Omental fat pad (tissue), 3 donors: ENCODE measurements at regions not wholly inside any gene's neighbourhood (a gene's known extent, or its start where the extent isn't known, plus 50 kb on each side); places are given as distances from the start of the nearest gene placed in this dataset.
"Not testable (repeated sequence)": the region's sequence is repeated elsewhere in the genome, so short reads cannot be mapped to it uniquely, and the experiment has no call there.

ENCODE experiments used
- ATAC-seq: fragments of 150-250 bp; one replicate; pipeline ENCODE4 v1.9.1; 2016; ENCODE audit warnings: mild to moderate bottlenecking, moderate library complexity; ENCODE audit not compliant: low FRiP score
- DNase-seq: peaks from one replicate; pipeline ENCODE4 v3.0.0-alpha.2; 2019; ENCODE audit warnings: low spot score
- TF ChIP-seq, protein P1 (sequence below), 3 donors: fragments of 450-650 bp; IDR thresholded peaks; one replicate each; pipeline ENCODE4 v1.5.1; 2016 to 2017; ENCODE audit warnings: antibody characterized with exemption in 3 of 3, mild to moderate bottlenecking in 3 of 3, moderate library complexity in 2 of 3

DNA sequence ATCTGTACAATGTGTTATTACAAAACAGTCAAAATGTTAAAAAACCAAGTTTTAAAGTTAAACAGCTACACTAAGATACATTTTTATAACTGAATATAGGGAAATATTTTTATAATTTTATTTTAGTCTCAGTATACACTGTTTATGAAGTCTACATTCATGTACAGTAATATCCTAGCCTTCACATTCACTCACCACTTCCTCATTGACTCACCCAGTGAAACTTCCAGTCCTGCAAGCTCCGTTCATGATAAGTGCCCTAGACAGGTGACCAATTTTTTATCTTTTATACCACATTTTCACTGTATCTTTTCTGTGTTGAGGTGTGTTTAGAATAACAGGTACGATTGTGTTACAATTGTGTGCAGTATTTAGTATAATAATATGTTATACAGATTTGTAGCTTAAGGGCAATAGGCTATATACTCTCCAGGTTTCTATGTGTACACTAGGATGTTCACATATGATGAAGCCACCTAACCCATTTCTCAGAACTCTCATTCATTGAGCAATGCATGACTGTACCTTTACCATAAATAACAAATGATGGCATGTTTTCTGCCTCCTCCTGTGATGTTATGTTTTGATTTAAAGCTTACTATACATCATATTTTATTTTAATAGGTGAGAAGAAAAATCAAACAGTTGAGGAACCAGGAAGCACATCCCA is 388.4 kb upstream of the NDN start:
- DNase-seq (no peak), ATAC-seq (no peak)
- TF ChIP-seq, protein P1, sequence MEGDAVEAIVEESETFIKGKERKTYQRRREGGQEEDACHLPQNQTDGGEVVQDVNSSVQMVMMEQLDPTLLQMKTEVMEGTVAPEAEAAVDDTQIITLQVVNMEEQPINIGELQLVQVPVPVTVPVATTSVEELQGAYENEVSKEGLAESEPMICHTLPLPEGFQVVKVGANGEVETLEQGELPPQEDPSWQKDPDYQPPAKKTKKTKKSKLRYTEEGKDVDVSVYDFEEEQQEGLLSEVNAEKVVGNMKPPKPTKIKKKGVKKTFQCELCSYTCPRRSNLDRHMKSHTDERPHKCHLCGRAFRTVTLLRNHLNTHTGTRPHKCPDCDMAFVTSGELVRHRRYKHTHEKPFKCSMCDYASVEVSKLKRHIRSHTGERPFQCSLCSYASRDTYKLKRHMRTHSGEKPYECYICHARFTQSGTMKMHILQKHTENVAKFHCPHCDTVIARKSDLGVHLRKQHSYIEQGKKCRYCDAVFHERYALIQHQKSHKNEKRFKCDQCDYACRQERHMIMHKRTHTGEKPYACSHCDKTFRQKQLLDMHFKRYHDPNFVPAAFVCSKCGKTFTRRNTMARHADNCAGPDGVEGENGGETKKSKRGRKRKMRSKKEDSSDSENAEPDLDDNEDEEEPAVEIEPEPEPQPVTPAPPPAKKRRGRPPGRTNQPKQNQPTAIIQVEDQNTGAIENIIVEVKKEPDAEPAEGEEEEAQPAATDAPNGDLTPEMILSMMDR (IDR thresholded peaks at IDR 0.05) = no peak

- no peak for ATAC-seq
- TF ChIP-seq, protein P1 (IDR thresholded peaks at IDR 0.05) = no peak
- no peak for DNase-seq
Observed at GRCh38 chr15:24076090-24076784, 389.1 kb upstream of the NDN start.

DNA sequence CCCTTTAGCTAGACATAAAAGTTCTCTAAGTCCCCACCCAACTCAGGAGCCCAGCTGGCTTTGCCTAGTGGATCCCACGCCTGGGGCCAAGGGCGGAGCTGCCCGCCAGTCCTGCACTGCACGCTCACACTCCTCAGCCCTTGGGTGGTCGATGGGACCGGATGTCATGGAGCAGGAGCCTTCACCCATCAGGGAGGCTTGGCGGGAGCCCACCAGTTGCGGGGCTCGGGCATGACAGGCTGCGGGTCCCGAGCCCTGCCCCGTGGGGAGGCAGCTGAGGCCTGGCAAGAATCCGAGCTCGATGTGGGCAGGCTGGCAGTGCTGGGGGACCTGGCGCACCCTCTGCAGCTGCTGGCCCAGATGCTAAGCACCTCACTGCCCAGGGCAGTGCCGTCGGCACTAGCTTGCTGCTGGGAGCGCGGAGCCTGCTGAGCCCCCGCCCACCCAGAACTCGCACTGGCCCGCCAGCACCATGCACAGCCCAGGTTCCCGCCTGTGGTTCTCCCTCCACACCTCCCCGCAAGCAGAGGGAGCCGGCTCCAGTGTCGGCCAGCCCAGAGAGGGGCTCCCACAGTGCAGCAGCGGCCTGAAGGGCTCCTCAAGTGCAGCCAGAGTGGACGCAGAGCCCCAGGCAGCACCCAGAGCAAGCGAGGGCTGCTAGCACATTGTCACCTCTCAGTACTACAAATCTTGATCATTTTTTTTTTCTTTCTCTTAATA is 391.4 kb upstream of the NDN start:
- ATAC-seq (no peak), DNase-seq (no peak)
- TF ChIP-seq, protein P1 (IDR thresholded peaks at IDR 0.05) = no peak

GRCh38 chr15:24088941-24089340 is 401.8 kb upstream of the NDN start:
- not testable (repeated sequence) for ATAC-seq, DNase-seq

DNA sequence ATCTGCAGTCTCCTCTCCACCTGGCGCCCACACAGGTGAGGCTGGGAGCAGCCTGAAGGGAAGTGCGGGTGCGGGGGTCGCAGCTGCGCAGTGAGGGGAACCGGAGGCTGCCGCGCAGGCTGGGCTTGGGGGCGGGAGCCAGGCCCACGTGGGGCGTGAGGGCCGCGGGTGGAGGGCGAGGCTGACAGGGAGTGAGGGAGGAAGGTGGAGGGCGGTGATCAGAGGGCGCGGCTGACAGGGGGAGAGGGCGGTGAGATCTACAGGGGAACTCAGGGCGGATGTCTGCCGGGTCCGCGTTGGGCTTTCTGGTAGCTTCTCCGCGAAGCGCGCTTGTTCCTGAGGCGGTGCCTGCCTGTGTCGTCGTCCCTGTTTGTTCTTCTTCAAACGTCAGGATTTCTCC is 414.4 kb upstream of the NDN start:
- ATAC-seq, DNase-seq: not testable (repeated sequence)

DNA sequence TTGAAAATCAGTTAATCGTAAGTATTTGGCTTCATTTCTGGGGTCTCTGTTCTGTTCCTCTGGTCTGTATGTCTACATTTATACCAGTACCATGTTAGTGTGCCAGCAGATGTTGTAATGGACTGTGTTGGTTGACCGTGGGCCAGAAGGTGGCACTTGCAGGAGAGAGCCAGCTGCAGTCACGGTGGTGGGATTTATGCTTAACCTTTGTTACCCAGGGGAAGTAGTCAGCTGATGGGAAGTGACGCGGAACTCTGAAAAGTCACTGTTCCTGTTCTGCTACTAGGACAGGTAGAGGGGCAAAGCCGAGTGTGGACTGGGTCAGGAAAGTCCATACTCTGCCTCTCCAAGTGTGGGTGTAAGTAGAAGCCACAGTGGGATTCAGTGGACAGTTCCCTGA is 420.4 kb upstream of the NDN start:
- not testable (repeated sequence) for ATAC-seq, DNase-seq

DNA sequence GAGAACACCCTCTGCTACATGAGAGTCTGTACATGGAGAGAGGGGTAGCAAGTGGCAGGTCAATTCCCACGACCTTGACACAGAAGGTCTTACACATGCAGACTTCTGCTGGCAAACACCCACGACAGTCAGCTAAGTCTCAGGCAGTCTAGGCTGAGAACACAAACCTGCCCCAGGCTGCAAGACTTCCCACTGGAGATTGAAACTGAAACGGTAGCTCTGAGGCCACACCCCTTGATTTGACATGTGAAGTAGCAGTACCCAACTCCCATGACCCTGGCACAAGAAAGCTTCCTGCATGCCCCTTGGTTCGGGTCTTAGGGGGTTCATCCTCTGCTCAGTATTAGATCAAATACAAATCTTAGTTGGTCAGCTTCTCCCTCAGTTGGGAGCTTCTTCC is 420.8 kb upstream of the NDN start:
- not testable (repeated sequence) for DNase-seq, ATAC-seq

DNA sequence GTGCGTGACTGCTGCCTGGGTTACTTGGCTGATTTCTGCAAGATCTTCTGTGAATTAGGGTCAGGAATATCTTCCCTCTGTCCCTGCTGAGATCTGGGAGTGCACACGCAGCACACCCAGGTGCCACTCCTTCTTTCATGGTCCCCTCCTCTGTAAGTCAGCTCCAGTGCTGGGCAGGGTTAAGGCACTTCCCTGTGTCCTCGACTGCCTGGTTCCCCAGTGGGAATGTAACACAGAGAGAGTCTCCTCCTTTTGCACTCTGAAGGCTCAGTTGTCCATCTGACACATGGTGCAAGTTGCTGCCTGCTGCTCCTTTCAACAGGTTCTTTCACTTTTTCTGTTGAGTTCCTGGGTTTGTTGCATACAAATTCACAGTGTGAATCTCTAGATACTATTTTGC is 421.2 kb upstream of the NDN start:
- ATAC-seq, DNase-seq: not testable (repeated sequence)

GRCh38 chr15:24139622-24140021 is 452.5 kb upstream of the NDN start:
- ATAC-seq = not testable (repeated sequence)

DNA sequence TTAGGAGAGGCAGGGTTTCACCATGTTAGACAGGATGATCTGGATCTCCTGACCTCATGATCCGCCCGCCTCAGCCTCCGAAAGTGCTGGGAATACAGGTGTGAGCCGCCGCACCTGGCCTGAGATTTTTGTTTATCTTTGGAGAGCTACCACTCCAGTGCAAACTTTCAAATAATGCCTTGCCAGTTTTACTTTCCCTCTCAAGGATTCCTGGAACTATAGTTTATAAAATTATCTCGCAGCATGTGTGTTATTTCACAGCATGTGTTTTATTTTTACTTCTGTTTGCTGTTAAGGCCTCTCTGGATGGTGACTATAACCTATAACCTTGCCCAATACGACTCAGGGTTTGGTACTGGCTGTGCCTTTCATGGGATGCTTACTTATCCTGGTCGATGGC is 458.0 kb upstream of the NDN start:
- ATAC-seq, DNase-seq: not testable (repeated sequence)

More at GRCh38 chr15:24139622-24140021, 452.5 kb upstream of the NDN start:
- not testable (repeated sequence) for DNase-seq

DNA sequence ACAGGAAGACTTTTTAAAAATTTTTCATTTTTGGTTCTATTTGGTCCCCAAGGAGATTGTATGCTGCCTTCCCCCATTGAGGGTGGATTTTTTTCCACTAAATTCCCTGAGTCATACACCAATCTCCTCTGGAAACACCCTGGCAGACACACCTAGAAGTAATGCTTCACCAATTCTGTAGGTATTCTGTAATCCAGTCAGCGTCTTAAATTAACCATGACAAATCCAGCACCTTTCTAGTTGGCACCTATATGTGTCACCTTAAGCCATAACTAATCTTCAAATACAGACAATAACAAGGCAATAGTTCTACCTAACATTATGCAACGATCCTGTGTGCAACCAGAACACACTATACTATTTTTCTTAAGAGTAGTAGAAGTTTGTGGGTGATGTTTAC is 459.1 kb upstream of the NDN start:
- no peak for ATAC-seq
- no peak for DNase-seq
- TF ChIP-seq, protein P1 (IDR thresholded peaks at IDR 0.05) = no peak
